GM13977 (cell line): ENCODE measurements at regions not wholly inside any gene's neighbourhood (a gene's known extent, or its start where the extent isn't known, plus 50 kb on each side); places are given as distances from the start of the nearest gene placed in this dataset.

Experiments
- DNase-seq: peaks from one replicate; pipeline ENCODE4 v3.0.0; 2012; ENCODE audit warnings: low spot score
- in situ Hi-C: fragments of 300-500 bp; cut with MboI; formaldehyde crosslinking; loops from one replicate; pipeline ENCODE4 v1.12.0; 2022; ENCODE audit warnings: low sequenced_read_pairs, low pct_unique_long_range_greater_than_20kb, mixed read lengths, inconsistent platforms; ENCODE audit not compliant: unreplicated experiment
- TF ChIP-seq, protein P1 (sequence below): IDR thresholded peaks from 2 replicates; pipeline ENCODE4 v1.5.1; 2012; ENCODE audit warnings: mild to moderate bottlenecking, control low read depth; ENCODE audit not compliant: insufficient read depth; ENCODE audit errors: extremely low read depth, missing control alignments

GRCh38 chr22:47600791-47601625 lies 838.6 kb downstream of the TBC1D22A start:
- in situ Hi-C loops = no loop called here
- no peak for DNase-seq
- TF ChIP-seq, protein P1, sequence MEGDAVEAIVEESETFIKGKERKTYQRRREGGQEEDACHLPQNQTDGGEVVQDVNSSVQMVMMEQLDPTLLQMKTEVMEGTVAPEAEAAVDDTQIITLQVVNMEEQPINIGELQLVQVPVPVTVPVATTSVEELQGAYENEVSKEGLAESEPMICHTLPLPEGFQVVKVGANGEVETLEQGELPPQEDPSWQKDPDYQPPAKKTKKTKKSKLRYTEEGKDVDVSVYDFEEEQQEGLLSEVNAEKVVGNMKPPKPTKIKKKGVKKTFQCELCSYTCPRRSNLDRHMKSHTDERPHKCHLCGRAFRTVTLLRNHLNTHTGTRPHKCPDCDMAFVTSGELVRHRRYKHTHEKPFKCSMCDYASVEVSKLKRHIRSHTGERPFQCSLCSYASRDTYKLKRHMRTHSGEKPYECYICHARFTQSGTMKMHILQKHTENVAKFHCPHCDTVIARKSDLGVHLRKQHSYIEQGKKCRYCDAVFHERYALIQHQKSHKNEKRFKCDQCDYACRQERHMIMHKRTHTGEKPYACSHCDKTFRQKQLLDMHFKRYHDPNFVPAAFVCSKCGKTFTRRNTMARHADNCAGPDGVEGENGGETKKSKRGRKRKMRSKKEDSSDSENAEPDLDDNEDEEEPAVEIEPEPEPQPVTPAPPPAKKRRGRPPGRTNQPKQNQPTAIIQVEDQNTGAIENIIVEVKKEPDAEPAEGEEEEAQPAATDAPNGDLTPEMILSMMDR = no peak

DNA sequence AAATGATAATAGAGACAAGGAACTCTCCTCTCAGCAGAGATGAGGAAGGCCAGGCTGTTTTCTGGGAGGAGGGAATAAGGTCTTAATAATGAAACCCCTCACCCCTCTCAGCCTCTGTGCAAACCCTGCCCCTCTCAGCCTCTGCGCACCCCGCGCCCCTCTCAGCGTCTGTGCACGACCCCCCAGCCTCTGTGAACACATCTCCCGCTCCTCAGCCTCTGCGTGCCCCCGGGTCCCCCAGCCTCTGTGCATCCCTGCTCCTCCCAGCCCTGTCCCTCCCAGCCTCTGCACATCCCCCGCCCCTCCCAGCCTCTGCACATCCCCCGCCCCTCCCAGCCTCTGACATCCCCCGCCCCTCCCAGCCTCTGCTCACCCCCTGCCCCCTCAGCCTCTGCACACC lies 837.8 kb downstream of the TBC1D22A start:
- TF ChIP-seq, protein P1 = no peak
- in situ Hi-C loops = no loop called here
- no peak for DNase-seq

DNA sequence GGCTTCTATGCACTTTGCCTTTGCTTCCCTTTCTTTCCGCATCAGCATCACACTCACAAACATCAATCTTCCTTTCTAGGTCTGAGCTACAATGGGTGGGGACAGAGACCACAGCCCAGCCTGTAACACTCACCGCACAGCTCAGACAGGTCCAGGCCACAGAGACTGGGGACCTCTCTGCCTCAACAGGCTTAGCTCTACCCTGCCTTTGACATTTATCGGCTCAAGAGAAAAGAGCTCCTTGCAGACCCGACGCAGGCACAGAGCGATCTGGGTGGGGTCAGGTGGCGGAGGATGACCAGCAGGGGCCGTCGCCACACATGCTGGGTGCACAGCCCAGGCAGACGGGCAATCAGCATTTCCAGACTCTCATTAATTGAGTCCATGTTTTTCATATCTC lies 837.3 kb downstream of the TBC1D22A start:
- in situ Hi-C loops = no loop called here
- TF ChIP-seq, protein P1 = no peak
- no peak for DNase-seq

DNA sequence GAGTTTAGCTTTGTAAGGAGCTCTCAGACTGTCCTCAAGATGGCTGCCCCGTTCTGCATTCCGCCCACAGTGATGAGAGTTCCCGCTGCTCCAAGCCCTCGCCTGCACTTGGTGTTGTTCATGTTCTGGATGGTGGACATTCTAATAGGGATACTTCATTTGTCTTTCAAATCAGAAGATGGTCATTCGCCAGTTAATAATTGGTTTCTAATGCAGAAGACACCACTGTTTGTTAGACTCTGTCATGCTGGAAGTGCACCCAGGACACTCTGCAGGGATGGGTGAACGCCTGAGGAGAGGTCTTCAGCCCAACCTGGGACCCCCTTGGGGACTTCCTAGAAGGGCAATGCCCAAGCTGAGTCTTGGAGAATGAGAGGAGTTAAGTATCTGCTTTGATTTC lies 836.4 kb downstream of the TBC1D22A start:
- TF ChIP-seq, protein P1 = no peak
- DNase-seq = no peak
- in situ Hi-C loops = no loop called here

GRCh38 chr22:47597041-47597440 lies 834.6 kb downstream of the TBC1D22A start:
- TF ChIP-seq, protein P1 = no peak
- in situ Hi-C loops = no loop called here
- no peak for DNase-seq

DNA sequence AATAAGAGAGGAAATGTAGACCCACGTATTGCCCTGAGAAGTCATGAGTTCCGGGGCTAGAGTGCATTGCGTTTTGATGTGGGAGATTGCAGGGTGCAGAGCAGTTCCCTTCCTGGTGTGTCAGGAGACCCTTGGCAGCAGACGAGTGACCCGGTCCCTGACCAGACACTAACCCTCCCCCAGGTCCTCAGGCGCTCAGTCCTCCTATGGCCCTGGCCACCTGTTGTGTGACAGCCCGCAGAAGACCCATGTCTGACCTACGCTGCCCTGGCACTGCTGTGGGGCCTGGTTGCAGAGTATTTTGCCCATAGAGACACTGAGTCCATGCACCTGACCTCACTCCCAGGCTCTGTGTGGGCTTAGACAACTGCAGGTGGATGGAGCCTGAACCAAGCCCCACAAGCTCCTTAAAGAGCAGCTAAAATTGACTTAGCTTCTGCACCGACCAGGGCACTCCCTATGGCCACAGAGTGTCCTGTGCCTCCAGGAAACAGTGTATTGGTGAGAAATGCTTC lies 833.8 kb downstream of the TBC1D22A start:
- in situ Hi-C loops = no loop called here
- no peak for DNase-seq
- TF ChIP-seq, protein P1 = no peak
